HG03196 (cell line): ENCODE measurements at regions not wholly inside any gene's neighbourhood (a gene's known extent, or its start where the extent isn't known, plus 50 kb on each side); places are given as distances from the start of the nearest gene placed in this dataset.
"Not testable (repeated sequence)": the region's sequence is repeated elsewhere in the genome, so short reads cannot be mapped to it uniquely, and the experiment has no call there.

Source experiments
- ATAC-seq: cut with Tn5 transposase; IDR thresholded peaks from one replicate; pipeline ENCODE4 v1.9.1; 2021; ENCODE audit not compliant: unreplicated experiment

GRCh38 chr1:121443001-121443540, 258.3 kb downstream of the SRGAP2C start:
- ATAC-seq = no peak

GRCh38 chr1:121444096-121444495, 259.3 kb downstream of the SRGAP2C start:
- no peak for ATAC-seq

GRCh38 chr1:121445679-121446078, 260.9 kb downstream of the SRGAP2C start:
- ATAC-seq = no peak

- ATAC-seq = not testable (repeated sequence)
Observed at GRCh38 chr1:121447280-121447923, 262.6 kb downstream of the SRGAP2C start.

GRCh38 chr1:121448064-121448463, 263.3 kb downstream of the SRGAP2C start:
- ATAC-seq = not testable (repeated sequence)

GRCh38 chr1:121448851-121449250, 264.1 kb downstream of the SRGAP2C start:
- ATAC-seq = no peak

GRCh38 chr1:121452484-121452883, 267.7 kb downstream of the SRGAP2C start:
- no peak for ATAC-seq

GRCh38 chr1:121458291-121459048, 273.7 kb downstream of the SRGAP2C start:
- ATAC-seq = peak; percentile 99

GRCh38 chr1:121459235-121459634, 274.5 kb downstream of the SRGAP2C start:
- no peak for ATAC-seq

GRCh38 chr1:121469395-121469794, 284.6 kb downstream of the SRGAP2C start:
- ATAC-seq = not testable (repeated sequence)

- not testable (repeated sequence) for ATAC-seq
Observed at GRCh38 chr1:121470401-121470800, 285.6 kb downstream of the SRGAP2C start.

- ATAC-seq = peak; percentile 96
Observed at GRCh38 chr1:121471523-121471922, 286.7 kb downstream of the SRGAP2C start.

- no peak for ATAC-seq
Observed at GRCh38 chr1:121472017-121472416, 287.2 kb downstream of the SRGAP2C start.

- no peak for ATAC-seq
Observed at GRCh38 chr1:121483234-121483633, 298.5 kb downstream of the SRGAP2C start.

GRCh38 chr1:121483961-121484424, 299.2 kb downstream of the SRGAP2C start:
- ATAC-seq = no peak

- ATAC-seq = not testable (repeated sequence)
Observed at GRCh38 chr1:121494796-121495195, 310.0 kb downstream of the SRGAP2C start.

GRCh38 chr1:121511455-121511854, 326.7 kb downstream of the SRGAP2C start:
- ATAC-seq = not testable (repeated sequence)

- ATAC-seq = not testable (repeated sequence)
Observed at GRCh38 chr1:121511876-121512275, 327.1 kb downstream of the SRGAP2C start.

GRCh38 chr1:121515235-121515634, 330.5 kb downstream of the SRGAP2C start:
- ATAC-seq = no peak

GRCh38 chr1:121516234-121516967, 331.6 kb downstream of the SRGAP2C start:
- ATAC-seq = peak; percentile 86

GRCh38 chr1:121517586-121518230, 332.9 kb downstream of the SRGAP2C start:
- no peak for ATAC-seq
